ENCODE measurements at regions not wholly inside any gene's neighbourhood (a gene's known extent, or its start where the extent isn't known, plus 50 kb on each side); places are given as distances from the start of the nearest gene placed in this dataset. TPM values are rescaled to one million over a fixed set of nuclear protein-coding genes. Genes with fewer than 3 reads are reported as not detected.

Small RNA genes lying in the stretch of these regions (microRNA-seq; reads per million reads assigned to microRNA genes)
- not detected for gene MIR5701-1

Small RNA genes lying in the stretch of these regions (small RNA-seq; reads per million reads assigned to genes)
- gene IGHD1OR15-1B (not detected), gene IGHD2OR15-2B (not detected), gene IGHD3OR15-3B (not detected), gene IGHD4OR15-4B (not detected), gene IGHD5OR15-5B (not detected), gene MIR5701-1 (not detected), gene RN7SL400P (not detected)
